DND-41 (cell line): ENCODE measurements at regions not wholly inside any gene's neighbourhood (a gene's known extent, or its start where the extent isn't known, plus 50 kb on each side); places are given as distances from the start of the nearest gene placed in this dataset.

Experiments
- EZH2 ChIP-seq: IDR thresholded peaks from 3 replicates; pipeline ENCODE4 v1.6.1; 2012; ENCODE audit warnings: borderline replicate concordance, low read depth, mild to moderate bottlenecking, moderate library complexity, low read length, inconsistent platforms; ENCODE audit not compliant: severe bottlenecking
- TF ChIP-seq, protein P1 (sequence below): IDR thresholded peaks from 2 replicates; pipeline ENCODE4 v1.5.1; 2012; ENCODE audit warnings: borderline replicate concordance, low read length, moderate library complexity, mild to moderate bottlenecking; ENCODE audit not compliant: poor library complexity, severe bottlenecking; ENCODE audit errors: extremely low read depth

DNA sequence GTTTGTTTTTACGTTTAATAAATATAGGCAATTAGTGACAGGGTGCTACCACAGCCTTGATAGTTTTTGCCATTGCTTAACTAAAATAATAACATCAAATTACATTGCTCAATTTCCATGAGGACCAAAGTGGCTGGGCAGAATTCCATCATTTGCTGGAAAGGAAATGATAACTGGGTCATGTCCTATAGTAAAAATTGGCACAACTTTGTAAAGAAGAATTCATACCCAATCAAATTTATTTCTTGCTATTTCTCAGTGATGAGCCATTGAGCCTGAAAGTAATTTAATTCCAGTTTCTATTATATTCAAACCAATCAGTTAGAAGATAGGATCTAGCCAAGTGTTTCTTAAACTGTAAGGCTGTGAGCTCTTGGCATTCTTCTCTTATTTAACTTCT lies 102.2 kb upstream of the CTTNBP2 start:
- TF ChIP-seq, protein P1, sequence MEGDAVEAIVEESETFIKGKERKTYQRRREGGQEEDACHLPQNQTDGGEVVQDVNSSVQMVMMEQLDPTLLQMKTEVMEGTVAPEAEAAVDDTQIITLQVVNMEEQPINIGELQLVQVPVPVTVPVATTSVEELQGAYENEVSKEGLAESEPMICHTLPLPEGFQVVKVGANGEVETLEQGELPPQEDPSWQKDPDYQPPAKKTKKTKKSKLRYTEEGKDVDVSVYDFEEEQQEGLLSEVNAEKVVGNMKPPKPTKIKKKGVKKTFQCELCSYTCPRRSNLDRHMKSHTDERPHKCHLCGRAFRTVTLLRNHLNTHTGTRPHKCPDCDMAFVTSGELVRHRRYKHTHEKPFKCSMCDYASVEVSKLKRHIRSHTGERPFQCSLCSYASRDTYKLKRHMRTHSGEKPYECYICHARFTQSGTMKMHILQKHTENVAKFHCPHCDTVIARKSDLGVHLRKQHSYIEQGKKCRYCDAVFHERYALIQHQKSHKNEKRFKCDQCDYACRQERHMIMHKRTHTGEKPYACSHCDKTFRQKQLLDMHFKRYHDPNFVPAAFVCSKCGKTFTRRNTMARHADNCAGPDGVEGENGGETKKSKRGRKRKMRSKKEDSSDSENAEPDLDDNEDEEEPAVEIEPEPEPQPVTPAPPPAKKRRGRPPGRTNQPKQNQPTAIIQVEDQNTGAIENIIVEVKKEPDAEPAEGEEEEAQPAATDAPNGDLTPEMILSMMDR = no peak
- TF ChIP-seq EZH2 = no peak
